HEK293T (cell line): ENCODE measurements at regions not wholly inside any gene's neighbourhood (a gene's known extent, or its start where the extent isn't known, plus 50 kb on each side); places are given as distances from the start of the nearest gene placed in this dataset.

Source experiments
- CTCF ChIA-PET: fragments of 350-600 bp; formaldehyde crosslinking; extraction: SDS; loops from one replicate; lab custom pipeline; 2021; ENCODE audit warnings: antibody characterized with exemption, inconsistent platforms; lab: Yijun Ruan, JAX
- POLR2A ChIA-PET: fragments of 350-600 bp; formaldehyde crosslinking; extraction: SDS; loops from one replicate; lab custom pipeline; 2020; ENCODE audit warnings: antibody characterized with exemption, inconsistent platforms; lab: Yijun Ruan, JAX
- DNase-seq: peaks from one replicate; pipeline ENCODE4 v3.0.0; 2012; ENCODE audit warnings: mixed read lengths; ENCODE audit errors: extremely low spot score
- ARNT ChIP-seq: fragments of 450-650 bp; IDR thresholded peaks from 2 replicates; pipeline ENCODE4 v1.6.1; 2017; ENCODE audit warnings: mild to moderate bottlenecking
- BHLHE40 ChIP-seq: fragments of 450-650 bp; IDR thresholded peaks from 2 replicates; pipeline ENCODE4 v1.6.1; 2016; ENCODE audit warnings: mild to moderate bottlenecking, moderate library complexity, borderline replicate concordance
- CTBP1 ChIP-seq: fragments of 450-650 bp; IDR thresholded peaks from 2 replicates; pipeline ENCODE4 v1.6.1; 2016; ENCODE audit warnings: borderline replicate concordance
- ELF4 ChIP-seq: fragments of 450-650 bp; IDR thresholded peaks from 2 replicates; pipeline ENCODE4 v1.6.1; 2017; ENCODE audit warnings: antibody characterized with exemption
- FOXA1 ChIP-seq: fragments of 450-650 bp; IDR thresholded peaks from 2 replicates; pipeline ENCODE4 v1.6.1; 2016; ENCODE audit warnings: mild to moderate bottlenecking
- FOXK2 ChIP-seq: fragments of 450-650 bp; IDR thresholded peaks from 2 replicates; pipeline ENCODE4 v1.6.1; 2016; ENCODE audit warnings: mild to moderate bottlenecking
- FOXM1 ChIP-seq: fragments of 450-650 bp; IDR thresholded peaks from 2 replicates; pipeline ENCODE4 v1.6.1; 2017; ENCODE audit warnings: mild to moderate bottlenecking, borderline replicate concordance
- HDGF ChIP-seq: fragments of 450-650 bp; IDR thresholded peaks from 2 replicates; pipeline ENCODE4 v1.6.1; 2017; ENCODE audit warnings: antibody characterized with exemption, borderline replicate concordance
- L3MBTL2 ChIP-seq: fragments of 450-650 bp; conservative IDR thresholded peaks from 2 replicates; pipeline ENCODE4 v1.6.1; 2016; ENCODE audit warnings: mild to moderate bottlenecking
- LEF1 ChIP-seq: fragments of 450-650 bp; IDR thresholded peaks from 2 replicates; pipeline ENCODE4 v1.6.1; 2017; ENCODE audit warnings: mild to moderate bottlenecking, borderline replicate concordance
- NFRKB ChIP-seq: fragments of 450-650 bp; IDR thresholded peaks from 2 replicates; pipeline ENCODE4 v1.6.1; 2016; ENCODE audit warnings: mild to moderate bottlenecking, moderate library complexity
- SP1 ChIP-seq: fragments of 450-650 bp; IDR thresholded peaks from 2 replicates; pipeline ENCODE4 v1.6.1; 2017
- SUZ12 ChIP-seq: fragments of 450-650 bp; IDR thresholded peaks from 2 replicates; pipeline ENCODE4 v1.6.1; 2016; ENCODE audit warnings: mild to moderate bottlenecking
- TARDBP ChIP-seq: fragments of 450-650 bp; IDR thresholded peaks from 2 replicates; pipeline ENCODE4 v1.6.1; 2016
- ZNF384 ChIP-seq: fragments of 450-650 bp; IDR thresholded peaks from 2 replicates; pipeline ENCODE4 v1.6.1; 2016
- TF ChIP-seq, protein P1 (sequence below): fragments of 450-650 bp; IDR thresholded peaks from 2 replicates; pipeline ENCODE4 v1.6.1; 2016

DNA sequence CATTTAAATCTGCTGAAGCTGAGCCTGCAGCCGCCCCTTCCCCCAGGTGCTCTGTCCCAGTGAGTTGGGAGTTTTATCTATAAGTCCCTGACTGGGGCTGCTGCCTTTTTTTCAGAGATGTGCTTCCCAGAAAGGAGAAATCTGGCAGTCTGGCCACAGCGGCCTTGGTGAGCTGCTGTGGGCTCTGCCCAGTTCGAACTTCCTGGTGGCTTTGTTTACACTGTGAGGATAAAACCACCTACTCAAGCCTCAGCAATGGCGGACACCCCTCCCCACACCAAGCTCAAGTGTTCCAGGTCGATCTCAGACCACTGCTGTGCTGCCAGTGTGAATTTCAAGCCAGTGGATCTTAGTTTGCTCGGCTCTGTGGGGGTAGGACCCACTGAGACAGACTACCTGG, 97.3 kb downstream of the ACAA2 start:
- DNase-seq = no peak
- ChIA-PET POLR2A (no interaction called here), CTCF (interaction anchor here (0.7 kb wide), 1 partner anchor 14 kb away, joined by 3 read pairs; no protein-coding TSS in a partner anchor)
- TF ChIP-seq ELF4 (no peak), ZNF384 (no peak), SUZ12 (no peak), NFRKB (no peak), FOXM1 (no peak), FOXK2 (no peak)

DNA sequence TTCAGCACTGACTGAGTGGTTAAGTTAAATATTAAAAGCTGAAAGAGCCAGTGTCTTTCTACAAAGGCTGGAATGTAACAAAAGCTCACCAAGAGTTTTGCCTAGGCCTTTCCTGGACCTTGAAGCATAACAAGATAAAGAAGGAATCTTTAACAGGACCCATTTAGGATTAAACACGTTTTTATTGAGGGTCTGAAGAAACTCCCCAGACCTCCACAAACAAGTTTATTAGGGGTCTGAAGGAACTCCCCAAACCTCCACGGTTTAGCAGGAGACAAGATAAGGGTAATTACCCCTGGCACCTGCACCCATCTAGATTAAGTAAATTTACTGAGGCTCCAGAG, 104.0 kb downstream of the ACAA2 start:
- CTCF ChIA-PET = no interaction called here
- DNase-seq = no peak
- POLR2A ChIA-PET = no interaction called here

DNA sequence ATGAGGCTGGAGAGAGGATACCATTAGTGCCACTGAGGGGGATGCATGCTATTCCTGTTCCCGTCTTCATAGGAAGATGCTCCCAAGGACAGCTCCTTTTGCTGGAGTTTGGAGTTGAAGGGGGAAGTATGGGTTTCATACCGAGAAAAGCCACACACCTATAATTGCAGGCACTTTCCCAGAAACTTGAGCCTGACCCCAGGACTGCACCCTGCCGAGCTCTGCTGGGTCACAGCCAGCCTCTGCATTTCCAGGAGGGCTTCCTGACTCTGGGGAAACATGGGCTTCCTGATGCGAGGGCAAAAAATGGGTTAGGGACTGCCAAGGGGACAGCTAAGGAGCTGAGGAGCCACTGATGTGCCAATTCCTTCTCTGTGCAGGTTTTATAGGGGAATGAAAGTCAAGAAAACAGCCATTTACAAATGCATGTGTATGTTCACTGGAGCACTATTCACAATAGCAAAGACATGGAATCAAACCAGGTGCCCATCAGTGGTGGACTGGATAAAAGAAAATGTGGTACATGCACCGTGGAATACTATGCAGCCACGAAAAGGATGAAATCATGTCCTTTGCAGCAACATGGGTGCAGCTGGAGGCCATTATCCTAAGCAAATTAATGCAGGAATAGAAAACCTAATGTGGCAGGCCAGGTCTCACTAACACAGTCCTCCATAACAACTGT, 104.5 kb downstream of the ACAA2 start:
- DNase-seq = no peak
- POLR2A ChIA-PET = no interaction called here
- CTCF ChIA-PET = no interaction called here
- TF ChIP-seq CTBP1 (no peak), BHLHE40 (no peak), ARNT (no peak), FOXK2 (no peak), HDGF (no peak), ZNF384 (no peak), TARDBP (no peak), L3MBTL2 (no peak), LEF1 (no peak), FOXM1 (no peak), SP1 (no peak), SUZ12 (no peak), ELF4 (no peak), FOXA1 (no peak), NFRKB (no peak)
- TF ChIP-seq, protein P1, sequence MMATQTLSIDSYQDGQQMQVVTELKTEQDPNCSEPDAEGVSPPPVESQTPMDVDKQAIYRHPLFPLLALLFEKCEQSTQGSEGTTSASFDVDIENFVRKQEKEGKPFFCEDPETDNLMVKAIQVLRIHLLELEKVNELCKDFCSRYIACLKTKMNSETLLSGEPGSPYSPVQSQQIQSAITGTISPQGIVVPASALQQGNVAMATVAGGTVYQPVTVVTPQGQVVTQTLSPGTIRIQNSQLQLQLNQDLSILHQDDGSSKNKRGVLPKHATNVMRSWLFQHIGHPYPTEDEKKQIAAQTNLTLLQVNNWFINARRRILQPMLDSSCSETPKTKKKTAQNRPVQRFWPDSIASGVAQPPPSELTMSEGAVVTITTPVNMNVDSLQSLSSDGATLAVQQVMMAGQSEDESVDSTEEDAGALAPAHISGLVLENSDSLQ = no peak

More for the DNA sequence above, 104.0 kb downstream of the ACAA2 start:
- TF ChIP-seq ELF4 = no peak
- no peak for TF ChIP-seq SUZ12
- TF ChIP-seq ARNT = no peak
- TF ChIP-seq FOXM1 = no peak
- TF ChIP-seq LEF1 = no peak
- TF ChIP-seq BHLHE40 = no peak
- TF ChIP-seq ZNF384 = no peak
- no peak for TF ChIP-seq FOXK2
- no peak for TF ChIP-seq SP1
- no peak for TF ChIP-seq CTBP1
- no peak for TF ChIP-seq NFRKB
- TF ChIP-seq L3MBTL2 = no peak
- no peak for TF ChIP-seq FOXA1
- TF ChIP-seq, protein P1 = no peak

DNA sequence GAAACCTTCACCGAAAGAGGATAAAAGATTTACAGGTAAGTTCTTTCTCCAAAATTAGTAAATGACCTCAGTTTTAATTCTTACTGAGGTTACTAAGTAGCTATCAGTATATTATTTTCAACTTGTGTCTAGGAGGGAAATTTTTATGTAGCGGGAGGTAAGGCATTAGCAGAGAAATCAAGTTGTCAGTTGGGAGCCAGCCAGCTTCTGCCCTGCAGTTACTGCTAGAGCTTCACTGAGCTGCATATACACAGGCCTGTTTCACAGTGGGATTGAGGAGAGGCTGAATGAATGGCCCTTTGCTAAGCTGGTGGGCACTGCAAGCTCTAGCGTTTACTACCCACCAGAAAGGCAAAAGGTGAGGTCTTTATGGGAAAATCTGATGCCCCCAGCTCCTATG, 105.7 kb downstream of the ACAA2 start:
- ChIA-PET CTCF (no interaction called here), POLR2A (no interaction called here)
- DNase-seq = no peak
- TF ChIP-seq ELF4 (no peak), LEF1 (no peak), ARNT (no peak), HDGF (no peak), FOXK2 (no peak), ZNF384 (no peak), CTBP1 (no peak), TARDBP (no peak), SP1 (no peak)
- TF ChIP-seq, protein P1 = no peak

DNA sequence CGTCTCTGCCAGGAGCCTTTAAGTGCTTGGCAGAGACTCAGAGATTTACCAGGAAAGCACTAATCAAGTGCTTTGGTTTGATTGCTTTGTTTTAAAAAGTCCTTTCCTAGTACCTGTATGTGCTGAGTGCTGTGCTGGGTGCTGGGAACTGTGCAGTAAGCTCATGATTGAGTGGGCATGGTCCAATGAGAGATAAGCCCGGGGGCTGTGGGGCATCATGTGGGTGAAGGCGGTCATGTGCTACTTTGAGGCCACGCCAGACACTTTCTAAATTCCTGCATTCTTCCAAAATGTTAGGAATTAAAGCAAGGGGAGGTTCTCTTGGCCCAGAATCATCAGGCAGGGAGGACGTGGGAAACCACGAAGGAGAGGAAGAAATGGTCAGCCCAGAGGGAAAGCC, 109.0 kb downstream of the ACAA2 start:
- DNase-seq = no peak
- TF ChIP-seq ZNF384 (no peak), ARNT (no peak), SP1 (no peak), LEF1 (no peak), FOXA1 (no peak), FOXM1 (no peak), TARDBP (no peak), NFRKB (no peak)
- TF ChIP-seq, protein P1 = no peak
- ChIA-PET POLR2A (no interaction called here), CTCF (no interaction called here)

DNA sequence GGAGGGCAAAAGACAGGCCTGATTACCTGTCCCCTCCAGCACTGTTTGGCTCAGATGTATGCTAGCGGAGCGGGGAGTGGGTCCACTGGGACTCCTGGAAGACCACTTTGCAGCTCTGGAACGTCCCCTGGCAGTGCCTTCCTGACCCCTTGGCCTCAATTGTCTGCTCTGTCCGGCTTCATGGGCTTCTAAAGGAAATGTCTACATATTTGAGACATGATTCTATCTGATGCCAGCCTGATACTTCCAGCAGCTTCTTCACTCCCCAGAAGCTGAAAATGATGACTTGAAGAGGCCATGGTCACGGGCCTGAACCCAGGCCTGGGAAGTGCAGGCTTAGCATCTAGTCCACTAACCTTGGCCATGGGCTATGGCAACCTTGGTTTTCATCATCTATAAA, 112.1 kb downstream of the ACAA2 start:
- no peak for DNase-seq
- TF ChIP-seq SP1 = no peak
- TF ChIP-seq, protein P1 = no peak
- TF ChIP-seq FOXK2 = no peak
- TF ChIP-seq NFRKB = no peak
- TF ChIP-seq SUZ12 = no peak
- TF ChIP-seq ARNT = no peak
- TF ChIP-seq FOXA1 = no peak
- TF ChIP-seq HDGF = no peak
- no peak for TF ChIP-seq L3MBTL2
- no peak for TF ChIP-seq FOXM1
- ChIA-PET POLR2A (no interaction called here), CTCF (interaction anchor here (0.6 kb wide), 1 partner anchor 15 kb away, joined by 3 read pairs; no protein-coding TSS in a partner anchor)
